Medulla oblongata (tissue), 1 donor: ENCODE measurements at regions not wholly inside any gene's neighbourhood (a gene's known extent, or its start where the extent isn't known, plus 50 kb on each side); places are given as distances from the start of the nearest gene placed in this dataset.
A peak's percentile ranks its signal among the peaks of the same experiment; 100 is the strongest.
"Not testable (repeated sequence)": the region's sequence is repeated elsewhere in the genome, so short reads cannot be mapped to it uniquely, and the experiment has no call there.

ENCODE experiments used
- DNase-seq: peaks from one replicate; pipeline ENCODE4 v3.0.0-alpha.2; 2015; ENCODE audit errors: extremely low spot score

DNA sequence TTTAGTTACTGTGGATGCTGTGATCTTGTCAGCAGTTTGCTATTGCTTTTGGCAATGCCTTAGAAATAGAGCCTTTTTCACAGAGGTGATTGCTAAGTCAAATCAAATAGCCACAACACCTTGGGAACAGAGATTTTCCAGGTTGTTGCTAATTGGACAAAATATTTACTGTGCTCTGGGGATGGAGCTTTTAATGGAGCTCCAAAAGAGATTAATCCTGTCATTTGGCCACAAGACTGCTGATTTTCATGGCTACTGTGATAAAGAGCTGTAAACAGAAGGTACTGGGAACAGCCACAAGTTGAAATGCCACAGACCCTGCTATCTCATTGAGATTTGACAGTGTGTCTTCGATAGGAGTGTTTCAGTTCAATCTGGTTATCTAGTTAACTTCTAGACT is 1715.2 kb upstream of the ADGRL3 start:
- DNase-seq, result no peak

DNA sequence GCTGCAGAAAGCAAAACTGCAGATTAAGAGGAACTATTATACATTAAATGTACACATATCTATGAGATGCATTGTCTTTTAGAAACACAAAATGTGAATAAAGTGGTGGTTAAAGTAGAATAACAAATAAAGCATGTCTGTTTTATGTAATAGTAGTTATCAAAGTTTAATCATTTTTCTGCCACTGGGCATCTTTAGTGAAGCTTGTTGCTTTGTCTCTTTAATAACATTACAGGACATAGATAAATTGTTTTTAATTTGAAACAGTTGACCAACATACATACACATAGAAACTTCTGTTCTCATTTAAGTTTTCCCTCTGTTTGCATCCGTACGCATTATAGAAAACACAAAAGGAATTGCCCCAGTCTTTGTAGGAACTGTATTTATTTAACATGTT is 1700.0 kb upstream of the ADGRL3 start:
- no peak for DNase-seq

DNA sequence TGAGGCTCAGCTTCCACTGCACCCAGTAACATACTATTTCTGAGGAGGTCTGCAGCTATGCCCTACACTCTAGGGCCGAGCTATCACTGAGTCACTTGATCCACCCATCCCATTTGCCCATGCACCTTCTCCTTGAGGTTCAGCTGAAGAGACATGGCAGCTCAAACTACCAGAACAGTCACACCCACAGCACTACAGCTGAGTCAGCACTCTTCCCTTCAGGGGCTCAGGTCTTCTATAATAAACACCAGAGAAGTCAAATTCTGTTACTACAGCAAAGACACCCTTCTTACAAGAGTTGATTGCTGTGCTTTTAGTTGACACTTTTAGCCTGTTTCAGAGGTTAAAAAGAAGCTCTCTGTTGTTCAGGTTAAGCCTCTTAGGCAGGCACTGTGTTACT is 1696.4 kb upstream of the ADGRL3 start:
- no peak for DNase-seq

DNA sequence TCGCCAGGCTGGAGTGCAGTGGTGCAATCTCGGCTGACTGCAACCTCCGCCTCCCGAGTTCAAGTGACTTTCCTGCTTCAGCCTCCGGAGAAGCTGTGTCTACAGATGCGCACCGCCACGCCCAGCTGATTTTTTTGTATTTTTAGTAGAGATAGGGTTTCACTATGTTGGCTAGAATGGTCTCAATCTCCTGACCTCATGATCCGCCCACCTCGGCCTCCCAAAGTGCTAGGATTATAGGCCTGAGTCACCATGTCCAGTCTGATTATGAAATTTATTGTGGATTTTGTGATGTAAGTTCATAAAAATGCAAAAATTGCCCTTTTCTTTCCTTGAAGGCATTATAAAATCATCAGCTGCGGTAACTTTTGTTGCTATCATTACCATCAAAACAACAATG is 1688.3 kb upstream of the ADGRL3 start:
- not testable (repeated sequence) for DNase-seq

DNA sequence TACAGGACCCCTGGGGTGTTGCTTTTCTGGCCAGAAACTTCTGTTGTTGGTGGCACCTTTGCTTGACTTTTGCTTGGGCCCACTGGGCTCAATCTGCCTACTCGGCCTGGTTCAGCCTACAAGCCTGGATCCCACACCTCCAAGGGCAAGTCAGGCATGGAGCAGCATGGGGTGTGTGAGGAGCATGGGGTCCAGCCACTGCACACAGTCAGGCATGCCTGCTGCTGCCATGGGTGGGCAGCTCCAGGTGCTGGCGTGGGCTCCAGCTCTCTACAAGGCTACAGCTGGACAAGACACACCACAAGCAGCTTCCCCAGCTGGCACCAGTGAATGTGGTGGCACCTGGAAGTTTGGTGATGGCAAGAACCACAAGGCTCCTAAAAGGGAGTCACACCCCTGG is 1683.1 kb upstream of the ADGRL3 start:
- no peak for DNase-seq

DNA sequence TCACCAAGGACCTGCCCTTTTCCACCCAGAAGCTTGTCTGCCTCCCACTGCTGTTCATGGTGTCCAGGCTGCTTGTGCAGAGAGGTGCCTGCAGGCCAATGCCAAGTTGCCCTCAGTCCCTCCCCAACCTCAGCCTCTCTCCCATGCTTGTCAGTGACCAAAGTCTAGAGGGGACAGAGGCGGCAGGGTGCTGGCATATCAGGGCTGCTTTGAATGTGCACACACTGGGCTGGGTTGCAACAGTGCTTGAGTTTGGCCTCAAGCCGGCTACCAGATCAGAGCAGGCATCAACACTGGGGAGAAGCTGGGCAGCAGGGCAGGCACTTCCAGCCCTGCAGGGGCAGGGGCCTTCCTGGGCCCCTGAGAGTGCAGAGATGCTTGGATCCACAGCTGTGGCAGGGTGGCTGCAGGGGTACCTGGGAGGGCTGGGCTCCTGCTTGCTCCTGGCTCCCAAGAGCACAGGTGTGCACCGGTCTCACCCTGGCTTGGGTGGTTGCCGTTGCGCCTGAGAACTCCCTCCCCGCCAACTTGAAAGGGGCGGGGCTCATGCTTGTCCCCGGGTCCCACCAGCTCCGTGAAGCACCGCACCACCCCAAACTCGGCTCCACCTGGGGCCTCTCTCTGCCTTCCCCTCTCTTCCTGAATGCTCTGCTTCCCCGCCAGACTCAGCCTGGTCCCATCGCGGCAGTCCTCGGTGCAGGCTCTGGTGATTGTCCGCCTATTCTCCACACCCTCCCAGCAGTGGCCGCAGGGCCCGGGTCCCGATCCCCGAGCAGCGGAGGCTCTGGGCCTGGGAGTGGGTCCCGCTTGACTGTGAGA is 1681.9 kb upstream of the ADGRL3 start:
- no peak for DNase-seq

DNA sequence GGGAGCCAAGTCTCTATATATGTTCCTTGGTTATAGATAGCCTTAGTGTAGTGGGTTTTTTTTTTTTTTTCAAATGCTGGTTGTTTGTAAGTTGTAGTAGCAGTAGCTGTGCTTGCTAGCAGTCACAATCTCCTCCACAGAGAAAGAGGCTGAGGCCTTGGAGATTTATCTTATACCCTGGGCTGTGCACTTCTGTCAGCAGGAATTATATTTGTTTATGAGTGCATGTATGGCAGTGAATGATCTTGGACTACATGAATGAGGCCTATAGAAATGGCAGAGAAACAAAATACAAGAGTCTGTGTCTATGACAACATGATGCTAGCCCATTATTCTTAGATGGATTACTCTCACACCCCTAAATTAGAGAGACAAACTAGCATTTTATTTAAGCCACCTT is 1674.2 kb upstream of the ADGRL3 start:
- no peak for DNase-seq

DNA sequence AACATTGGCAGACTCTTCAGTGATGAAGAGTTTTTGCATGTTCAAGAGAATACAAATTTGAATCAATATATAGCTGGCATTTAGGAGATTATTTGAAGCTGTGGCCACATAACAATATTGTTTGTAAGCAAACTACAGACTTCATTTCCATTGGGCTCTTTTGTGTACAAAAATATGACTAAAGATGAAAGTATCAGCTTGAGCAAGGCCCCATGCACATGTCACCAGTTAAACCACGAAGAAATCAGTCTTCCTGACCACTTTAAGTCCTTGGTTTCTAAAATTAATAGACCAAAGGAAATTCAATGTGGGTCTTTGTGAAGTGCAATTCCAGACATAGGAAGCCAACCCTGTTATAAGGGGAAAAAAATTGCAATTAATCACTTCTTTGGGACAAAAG is 1664.6 kb upstream of the ADGRL3 start:
- DNase-seq, result no peak

DNA sequence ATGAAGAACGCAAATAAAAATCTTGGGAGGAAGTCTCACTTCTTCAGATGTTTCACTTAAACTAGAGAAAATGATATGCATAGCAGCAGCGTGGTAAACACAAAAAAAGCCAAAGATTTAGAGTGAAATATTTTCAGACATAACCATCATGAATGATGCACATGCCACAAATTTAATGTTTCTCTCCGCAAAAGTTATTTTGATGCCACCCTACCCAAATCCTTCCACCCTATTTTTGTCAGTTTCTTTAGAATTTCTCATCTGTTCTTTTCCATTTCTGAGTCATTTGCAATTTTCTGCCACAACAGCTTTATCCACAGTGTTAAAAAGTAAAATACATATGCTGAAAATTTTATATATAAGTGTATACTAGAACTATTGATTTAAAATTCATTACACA is 1663.7 kb upstream of the ADGRL3 start:
- DNase-seq, result no peak

DNA sequence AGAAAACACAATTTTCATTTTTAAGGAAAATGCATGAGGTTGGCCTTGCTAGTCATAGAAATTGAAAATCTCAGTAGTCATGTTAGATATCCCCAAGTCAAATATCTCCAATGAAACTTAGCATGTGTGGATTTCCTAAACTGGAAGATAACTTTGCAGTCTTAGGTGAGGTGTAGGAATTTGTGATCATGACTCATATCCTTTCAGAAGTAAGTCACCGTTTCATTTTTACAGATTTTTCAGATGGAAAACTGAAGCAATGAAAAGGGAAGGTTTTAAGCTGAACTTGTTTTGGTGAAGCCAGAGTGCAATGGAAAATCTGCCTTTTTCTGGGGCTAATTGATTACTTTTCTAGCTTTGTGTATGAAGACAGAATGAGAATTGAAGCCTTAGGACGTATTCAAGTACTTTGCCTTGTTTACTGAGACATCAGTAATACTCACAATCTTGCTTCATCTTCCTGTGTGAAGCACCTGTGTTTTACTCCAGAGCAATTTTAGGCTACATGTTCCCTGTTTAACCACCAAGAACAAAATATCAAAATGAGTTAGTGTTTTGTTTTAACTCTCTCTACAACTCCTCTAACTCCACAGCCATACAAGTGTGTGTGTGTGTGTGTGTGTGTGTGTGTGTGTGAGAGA is 1662.8 kb upstream of the ADGRL3 start:
- no peak for DNase-seq

DNA sequence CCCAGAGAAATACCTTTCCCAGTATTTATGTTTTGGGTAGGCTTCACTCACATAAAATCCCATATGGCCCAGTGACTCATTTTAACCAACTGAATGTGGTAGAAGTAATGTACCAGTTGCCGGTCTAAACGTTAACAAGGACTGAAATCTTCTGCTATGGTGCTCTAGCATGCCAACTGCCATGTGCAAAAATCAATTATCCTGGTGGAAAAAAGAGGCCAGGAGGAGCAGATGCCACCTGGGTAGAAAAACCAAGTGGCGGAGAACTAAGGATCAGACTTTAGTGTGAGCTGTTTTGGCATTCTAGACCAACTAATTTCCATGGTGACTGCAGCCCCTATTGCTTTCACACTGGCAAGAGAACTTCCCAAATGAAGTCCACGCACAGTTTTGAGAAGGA is 1660.7 kb upstream of the ADGRL3 start:
- DNase-seq, result no peak

DNA sequence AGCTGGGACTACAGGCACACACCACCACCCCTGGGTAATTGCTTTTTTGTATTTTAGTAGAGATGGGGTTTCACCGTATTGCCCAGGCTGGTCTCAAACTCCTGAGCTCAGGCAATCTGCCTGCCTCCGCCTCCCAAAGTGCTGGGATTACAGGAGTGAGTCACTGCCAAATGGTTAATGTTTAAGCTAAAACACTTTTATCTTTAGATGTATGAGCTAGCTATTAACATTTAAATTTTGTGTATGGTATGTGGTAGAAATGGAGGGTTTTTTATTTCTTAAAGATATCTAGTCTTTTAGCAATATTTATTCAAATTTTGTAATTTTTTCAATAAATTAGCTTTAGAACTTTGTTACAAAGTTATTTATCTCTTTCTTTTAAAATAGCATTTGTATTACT is 1659.8 kb upstream of the ADGRL3 start:
- DNase-seq, result no peak

DNA sequence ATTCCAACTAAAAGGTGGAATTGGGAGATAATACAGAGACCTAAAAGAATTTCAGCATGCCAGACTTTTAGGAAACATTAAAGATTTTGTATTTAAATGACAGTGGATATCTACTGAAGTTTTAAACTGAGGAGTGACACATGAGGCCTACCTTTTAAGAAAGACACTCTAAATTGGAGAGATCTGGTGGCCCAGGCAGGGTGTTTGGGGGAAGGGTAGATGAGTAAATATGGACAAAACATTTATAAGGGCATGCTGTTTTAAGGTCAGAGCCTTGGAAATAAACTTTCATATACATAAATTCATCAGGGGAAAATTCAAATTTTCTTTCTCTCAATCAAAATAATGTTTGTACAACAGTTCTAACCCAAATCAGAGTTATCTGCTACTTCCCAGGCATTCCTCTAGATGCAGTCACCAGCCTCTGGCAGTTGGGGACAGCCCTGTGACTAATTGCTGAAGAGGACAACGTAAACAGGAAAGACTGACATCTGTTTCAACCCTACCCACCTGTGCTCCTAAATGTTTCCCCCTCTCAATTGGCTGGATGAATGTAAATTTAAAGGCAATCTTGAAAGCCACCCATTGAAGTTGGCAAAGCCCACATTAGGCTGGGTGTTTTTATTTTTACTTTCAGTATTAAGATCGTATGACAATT is 1646.9 kb upstream of the ADGRL3 start:
- no peak for DNase-seq

DNA sequence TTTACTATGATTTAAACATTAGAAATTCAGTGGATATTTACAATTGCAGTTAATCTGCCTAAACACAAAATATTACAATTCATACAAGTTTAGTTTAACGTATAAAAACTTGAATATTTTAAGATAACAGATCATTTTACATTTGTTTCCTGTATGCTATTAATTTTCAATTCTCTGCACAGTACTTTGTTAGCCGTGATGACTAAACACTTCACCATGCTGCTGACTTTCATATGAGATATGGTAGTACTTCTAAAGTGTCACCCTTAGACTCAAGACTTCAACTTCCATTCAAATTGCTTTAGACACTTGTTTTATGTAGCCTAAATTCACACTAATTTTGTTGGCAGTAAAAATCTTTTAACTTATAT is 1646.4 kb upstream of the ADGRL3 start:
- no peak for DNase-seq

DNA sequence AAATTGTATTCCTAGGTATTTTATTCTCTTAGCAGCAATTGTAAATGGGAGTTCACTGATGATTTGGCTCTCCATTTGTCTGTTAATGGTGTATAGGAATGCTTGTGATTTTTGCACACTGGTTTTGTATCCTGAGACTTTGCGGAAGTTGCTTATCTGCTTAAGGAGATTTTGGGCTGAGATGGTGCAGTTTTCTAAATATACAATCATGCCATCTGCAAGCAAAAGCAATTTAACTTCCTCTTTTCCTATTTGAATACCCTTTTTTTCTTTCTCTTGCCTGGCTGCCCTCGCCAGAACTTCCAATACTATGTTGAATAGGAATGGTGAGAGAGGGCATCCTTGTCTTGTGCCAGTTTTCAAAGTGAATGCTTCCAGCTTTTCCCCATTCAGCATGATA is 1643.9 kb upstream of the ADGRL3 start:
- DNase-seq, result peak; percentile 53

DNA sequence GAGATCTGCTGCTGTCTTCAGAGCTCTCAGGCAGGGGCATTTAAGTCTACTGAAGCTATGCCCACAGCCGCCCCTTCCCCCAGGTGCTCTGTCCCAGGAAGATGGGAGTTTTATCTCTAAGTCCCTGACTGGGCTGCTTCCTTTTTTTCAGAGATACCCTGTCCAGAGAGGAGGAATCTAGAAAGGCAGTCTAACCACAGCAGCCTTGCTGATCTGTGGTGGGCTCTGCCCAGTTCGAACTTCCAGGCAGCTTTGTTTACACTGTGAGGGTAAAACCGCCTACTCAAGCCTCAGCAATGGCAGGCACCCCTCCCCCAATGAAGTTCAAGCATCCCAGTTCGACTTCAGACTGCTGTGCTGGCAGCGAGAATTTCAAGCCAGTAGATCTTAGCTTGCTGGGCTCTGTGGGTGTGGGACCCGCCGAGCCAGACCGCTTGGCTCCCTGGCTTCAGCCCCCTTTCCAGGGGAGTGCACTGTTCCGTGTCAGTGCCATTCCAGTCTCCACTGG is 1639.9 kb upstream of the ADGRL3 start:
- not testable (repeated sequence) for DNase-seq

DNA sequence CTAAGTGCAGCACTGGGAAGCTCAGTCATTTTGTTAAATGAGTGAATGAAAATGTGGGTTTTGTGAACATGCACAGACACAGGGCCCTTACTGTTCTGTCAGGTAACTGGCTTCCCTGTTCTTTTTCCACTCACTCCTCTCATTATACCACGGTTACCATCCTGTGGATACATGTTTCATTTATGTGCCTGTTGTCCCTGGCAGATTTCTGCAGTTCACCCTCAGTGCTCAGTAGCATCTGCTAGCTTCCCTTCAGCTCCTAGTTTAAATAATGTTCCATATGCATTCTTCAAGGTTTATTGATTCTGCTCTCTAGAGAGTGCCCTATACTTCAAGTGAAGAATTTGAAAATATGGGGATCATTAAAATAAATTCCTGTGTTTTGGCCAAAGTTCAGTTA is 1634.3 kb upstream of the ADGRL3 start:
- no peak for DNase-seq

DNA sequence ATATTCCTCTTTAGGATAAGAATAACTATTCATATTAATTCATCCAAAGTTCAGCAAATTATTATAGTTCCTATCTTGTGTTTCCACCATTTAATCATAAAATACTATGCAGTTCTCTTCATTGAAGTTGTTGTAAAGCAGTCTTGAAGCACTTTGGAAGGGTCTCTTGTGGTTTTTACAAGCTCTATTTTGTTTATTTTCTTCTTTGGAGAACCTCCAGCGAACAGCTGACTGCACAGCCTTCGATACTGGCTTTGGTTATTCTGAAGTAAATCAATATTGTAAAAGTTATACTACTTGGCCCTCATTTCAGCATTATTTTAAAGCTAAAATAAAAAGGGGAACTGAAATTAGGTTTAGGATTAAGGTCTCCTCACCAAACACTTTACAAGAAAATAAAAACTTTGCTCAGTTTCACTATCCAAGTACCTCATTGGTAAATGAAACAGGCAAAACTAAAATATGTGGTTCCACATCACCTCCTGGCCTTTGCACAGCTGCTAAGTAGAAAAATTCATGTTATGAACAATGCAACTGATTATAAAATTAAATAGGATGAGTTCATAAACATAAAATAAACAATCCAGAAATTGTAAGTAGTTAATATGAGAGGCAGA is 1629.2 kb upstream of the ADGRL3 start:
- DNase-seq, result no peak

DNA sequence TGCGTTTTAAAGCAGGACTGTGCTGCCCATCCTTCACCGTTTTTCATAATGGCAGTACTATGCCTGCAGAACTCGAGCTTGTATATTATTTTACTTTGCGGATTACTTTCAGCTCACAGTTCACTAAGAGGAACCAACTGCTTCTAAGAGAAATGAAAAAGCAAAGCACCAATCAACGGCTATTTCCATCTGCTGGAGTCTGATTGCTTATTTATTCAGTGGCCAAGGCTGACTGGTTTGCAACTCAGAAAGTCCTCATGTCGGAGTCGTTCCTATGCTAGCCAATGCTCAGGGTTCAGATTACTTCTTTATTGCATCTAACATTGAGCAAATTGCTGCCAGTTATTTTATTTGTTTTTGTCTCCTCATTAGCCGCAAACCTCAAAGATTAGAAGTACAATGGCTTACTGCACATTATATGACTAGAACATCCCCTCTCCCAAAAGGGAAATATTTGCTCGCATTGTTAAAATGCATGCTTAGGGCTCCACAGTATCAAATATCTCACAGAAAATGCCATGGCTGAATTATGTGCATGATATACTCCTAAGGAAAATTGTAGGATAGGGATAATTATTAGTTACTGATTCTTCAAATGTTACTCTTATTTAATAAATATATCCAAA is 1628.2 kb upstream of the ADGRL3 start:
- DNase-seq, result no peak

DNA sequence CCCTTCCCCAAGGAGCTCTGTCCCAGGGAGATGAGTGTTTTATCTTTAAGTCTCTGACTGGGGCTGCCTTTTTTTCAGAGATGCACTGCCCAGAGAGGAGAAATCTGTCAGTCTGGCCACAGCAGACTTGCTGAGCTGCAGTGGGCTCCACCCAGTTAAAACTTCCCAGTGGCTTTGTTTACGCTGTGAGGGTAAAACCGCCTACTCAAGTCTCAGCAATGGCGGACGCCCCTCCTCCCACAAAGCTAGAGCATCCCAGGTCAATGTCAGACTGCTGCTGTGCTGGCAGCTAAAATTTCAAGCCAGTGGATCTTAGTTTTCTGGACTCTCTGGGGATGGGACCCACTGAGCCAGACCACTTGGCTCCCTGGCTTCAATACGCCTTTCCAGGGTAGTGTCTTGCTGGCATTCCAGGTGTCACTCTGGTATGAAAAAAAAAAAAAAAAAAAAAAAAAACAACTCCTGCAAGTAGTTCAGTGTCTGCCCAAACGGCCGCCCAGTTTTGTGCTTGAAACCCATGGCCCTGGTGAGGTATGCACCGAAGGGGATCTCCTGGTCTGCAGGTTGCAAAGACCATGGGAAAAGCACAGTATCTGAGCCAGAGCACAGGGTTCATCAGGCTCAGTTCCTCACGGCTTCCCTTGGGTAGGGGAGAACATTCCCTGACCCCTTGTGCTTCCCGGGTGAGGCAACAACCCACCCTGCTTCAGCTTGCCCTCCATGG is 1616.1 kb upstream of the ADGRL3 start:
- DNase-seq, result no peak
